Anterior cingulate cortex (tissue), 58 donors: ENCODE measurements at regions not wholly inside any gene's neighbourhood (a gene's known extent, or its start where the extent isn't known, plus 50 kb on each side); places are given as distances from the start of the nearest gene placed in this dataset.
"Not testable (repeated sequence)": the region's sequence is repeated elsewhere in the genome, so short reads cannot be mapped to it uniquely, and the experiment has no call there.

ENCODE experiments used
- DNase-seq, 58 donors: peaks; one replicate each; lab custom pipeline; 2025; lab: John Stamatoyannopoulos, UW

GRCh38 chr5:158607088-158607487, 492.6 kb downstream of the EBF1 start:
- no peak for DNase-seq

GRCh38 chr5:158606233-158606632, 493.5 kb downstream of the EBF1 start:
- no peak for DNase-seq

GRCh38 chr5:158602981-158603380, 496.7 kb downstream of the EBF1 start:
- DNase-seq: no peak

- DNase-seq: no peak
Measured at GRCh38 chr5:158601118-158601517, 498.6 kb downstream of the EBF1 start.

- DNase-seq: no peak
Measured at GRCh38 chr5:158600679-158601078, 499.0 kb downstream of the EBF1 start.

- DNase-seq: peak in 1 of 58 donors; percentile 2
Measured at GRCh38 chr5:158599157-158599556, 500.6 kb downstream of the EBF1 start.

GRCh38 chr5:158594595-158595242, 505.0 kb downstream of the EBF1 start:
- no peak for DNase-seq

GRCh38 chr5:158593925-158594324, 505.8 kb downstream of the EBF1 start:
- no peak for DNase-seq

- no peak for DNase-seq
Measured at GRCh38 chr5:158591301-158591863, 508.3 kb downstream of the EBF1 start.

GRCh38 chr5:158590746-158591300, 508.9 kb downstream of the EBF1 start:
- DNase-seq: no peak

GRCh38 chr5:158589939-158590338, 509.8 kb downstream of the EBF1 start:
- no peak for DNase-seq

GRCh38 chr5:158588617-158589016, 511.1 kb downstream of the EBF1 start:
- no peak for DNase-seq

- no peak for DNase-seq
Measured at GRCh38 chr5:158586054-158586453, 513.7 kb downstream of the EBF1 start.

GRCh38 chr5:158582669-158583068, 517.0 kb downstream of the EBF1 start:
- not testable (repeated sequence) for DNase-seq

- DNase-seq: no peak
Measured at GRCh38 chr5:158573829-158574228, 525.9 kb downstream of the EBF1 start.

GRCh38 chr5:158570502-158570901, 529.2 kb downstream of the EBF1 start:
- no peak for DNase-seq

GRCh38 chr5:158569534-158569933, 530.2 kb downstream of the EBF1 start:
- DNase-seq: no peak

GRCh38 chr5:158565017-158565789, 534.5 kb downstream of the EBF1 start:
- DNase-seq: no peak

- no peak for DNase-seq
Measured at GRCh38 chr5:158563760-158564390, 535.8 kb downstream of the EBF1 start.

- no peak for DNase-seq
Measured at GRCh38 chr5:158561562-158562190, 538.0 kb downstream of the EBF1 start.

GRCh38 chr5:158560170-158560569, 539.5 kb downstream of the EBF1 start:
- no peak for DNase-seq
